ENCODE measurements at regions not wholly inside any gene's neighbourhood (a gene's known extent, or its start where the extent isn't known, plus 50 kb on each side); places are given as distances from the start of the nearest gene placed in this dataset.

- no peak for ATAC-seq
- H3K27me3 ChIP-seq (ENCODE audit: control insufficient read depth, insufficient read depth, low read length): no peaks in the 10 kb centered on the region
- in situ Hi-C loops (cut with HindIII; ENCODE audit: low pct_unique_long_range_greater_than_20kb, low sequenced_read_pairs) (no loop called here), intact Hi-C loops (cut with micrococcal nuclease; ENCODE audit: unreplicated experiment) (no loop called here)
- no TSS peak for BruUV-seq (replicated peaks)
- no peak for DNase-seq (ENCODE audit: low read depth, low spot score)
- H3K9me3 ChIP-seq (ENCODE audit: control insufficient read depth, insufficient read depth, low read depth, low read length): no peaks in the 10 kb centered on the region
- H3K27ac ChIP-seq (ENCODE audit: low read length): no peak overlapping the region
- no peaks in the 10 kb centered on the region for H3K4me1 ChIP-seq (ENCODE audit: control insufficient read depth, insufficient read depth, low read length)
- CTCF ChIA-PET: no interaction called here
- POLR2A ChIA-PET: no interaction called here
- no peak overlapping the region for H3K4me3 ChIP-seq (ENCODE audit: low read depth in 2 of 2, low read length in 2 of 2)
- no peaks in the 10 kb centered on the region for H3K36me3 ChIP-seq (ENCODE audit: control insufficient read depth, insufficient read depth, low read length)
- TF ChIP-seq, protein P1, sequence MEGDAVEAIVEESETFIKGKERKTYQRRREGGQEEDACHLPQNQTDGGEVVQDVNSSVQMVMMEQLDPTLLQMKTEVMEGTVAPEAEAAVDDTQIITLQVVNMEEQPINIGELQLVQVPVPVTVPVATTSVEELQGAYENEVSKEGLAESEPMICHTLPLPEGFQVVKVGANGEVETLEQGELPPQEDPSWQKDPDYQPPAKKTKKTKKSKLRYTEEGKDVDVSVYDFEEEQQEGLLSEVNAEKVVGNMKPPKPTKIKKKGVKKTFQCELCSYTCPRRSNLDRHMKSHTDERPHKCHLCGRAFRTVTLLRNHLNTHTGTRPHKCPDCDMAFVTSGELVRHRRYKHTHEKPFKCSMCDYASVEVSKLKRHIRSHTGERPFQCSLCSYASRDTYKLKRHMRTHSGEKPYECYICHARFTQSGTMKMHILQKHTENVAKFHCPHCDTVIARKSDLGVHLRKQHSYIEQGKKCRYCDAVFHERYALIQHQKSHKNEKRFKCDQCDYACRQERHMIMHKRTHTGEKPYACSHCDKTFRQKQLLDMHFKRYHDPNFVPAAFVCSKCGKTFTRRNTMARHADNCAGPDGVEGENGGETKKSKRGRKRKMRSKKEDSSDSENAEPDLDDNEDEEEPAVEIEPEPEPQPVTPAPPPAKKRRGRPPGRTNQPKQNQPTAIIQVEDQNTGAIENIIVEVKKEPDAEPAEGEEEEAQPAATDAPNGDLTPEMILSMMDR (IDR thresholded peaks at IDR 0.05): no peak
- TF ChIP-seq TCF7L2 (IDR thresholded peaks at IDR 0.05; ENCODE audit: low read depth, low read length) (no peak), SIN3A (IDR thresholded peaks at IDR 0.05; ENCODE audit: borderline replicate concordance, insufficient read depth, low read depth, low read length) (no peak), POLR2AphosphoS5 (IDR thresholded peaks at IDR 0.05; ENCODE audit: low read depth, low read length) (no peak)
- TF ChIP-seq, protein P2, sequence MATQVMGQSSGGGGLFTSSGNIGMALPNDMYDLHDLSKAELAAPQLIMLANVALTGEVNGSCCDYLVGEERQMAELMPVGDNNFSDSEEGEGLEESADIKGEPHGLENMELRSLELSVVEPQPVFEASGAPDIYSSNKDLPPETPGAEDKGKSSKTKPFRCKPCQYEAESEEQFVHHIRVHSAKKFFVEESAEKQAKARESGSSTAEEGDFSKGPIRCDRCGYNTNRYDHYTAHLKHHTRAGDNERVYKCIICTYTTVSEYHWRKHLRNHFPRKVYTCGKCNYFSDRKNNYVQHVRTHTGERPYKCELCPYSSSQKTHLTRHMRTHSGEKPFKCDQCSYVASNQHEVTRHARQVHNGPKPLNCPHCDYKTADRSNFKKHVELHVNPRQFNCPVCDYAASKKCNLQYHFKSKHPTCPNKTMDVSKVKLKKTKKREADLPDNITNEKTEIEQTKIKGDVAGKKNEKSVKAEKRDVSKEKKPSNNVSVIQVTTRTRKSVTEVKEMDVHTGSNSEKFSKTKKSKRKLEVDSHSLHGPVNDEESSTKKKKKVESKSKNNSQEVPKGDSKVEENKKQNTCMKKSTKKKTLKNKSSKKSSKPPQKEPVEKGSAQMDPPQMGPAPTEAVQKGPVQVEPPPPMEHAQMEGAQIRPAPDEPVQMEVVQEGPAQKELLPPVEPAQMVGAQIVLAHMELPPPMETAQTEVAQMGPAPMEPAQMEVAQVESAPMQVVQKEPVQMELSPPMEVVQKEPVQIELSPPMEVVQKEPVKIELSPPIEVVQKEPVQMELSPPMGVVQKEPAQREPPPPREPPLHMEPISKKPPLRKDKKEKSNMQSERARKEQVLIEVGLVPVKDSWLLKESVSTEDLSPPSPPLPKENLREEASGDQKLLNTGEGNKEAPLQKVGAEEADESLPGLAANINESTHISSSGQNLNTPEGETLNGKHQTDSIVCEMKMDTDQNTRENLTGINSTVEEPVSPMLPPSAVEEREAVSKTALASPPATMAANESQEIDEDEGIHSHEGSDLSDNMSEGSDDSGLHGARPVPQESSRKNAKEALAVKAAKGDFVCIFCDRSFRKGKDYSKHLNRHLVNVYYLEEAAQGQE (IDR thresholded peaks at IDR 0.05; ENCODE audit: insufficient read depth in 1 of 2, low read depth in 2 of 2, low read length in 1 of 2): no peak
Observed at GRCh38 chr6:113209315-113209714, 647.8 kb upstream of the MARCKS start.

DNA sequence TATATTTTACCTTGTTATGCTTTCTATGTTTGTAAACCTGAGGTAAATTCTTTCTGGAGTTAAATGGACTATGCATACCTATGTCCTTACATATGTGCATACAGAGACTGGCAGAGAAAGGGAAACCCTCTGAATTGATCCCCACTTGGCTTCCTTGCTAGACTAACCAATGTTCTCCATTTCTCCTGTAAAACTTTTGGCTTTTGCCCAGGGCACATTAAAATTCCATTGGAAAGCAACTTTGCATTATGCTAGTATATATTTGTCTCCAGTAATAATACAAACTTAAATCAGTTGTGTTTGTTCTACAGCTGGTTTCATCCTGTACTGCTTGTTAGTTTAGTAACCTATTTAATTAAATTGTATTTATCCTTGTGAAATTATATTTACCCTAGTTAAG lies 646.0 kb upstream of the MARCKS start:
- TF ChIP-seq TCF7L2 (IDR thresholded peaks at IDR 0.05; ENCODE audit: low read depth, low read length) (no peak), SIN3A (IDR thresholded peaks at IDR 0.05; ENCODE audit: borderline replicate concordance, insufficient read depth, low read depth, low read length) (no peak), POLR2AphosphoS5 (IDR thresholded peaks at IDR 0.05; ENCODE audit: low read depth, low read length) (no peak)
- TF ChIP-seq, protein P2 (IDR thresholded peaks at IDR 0.05; ENCODE audit: insufficient read depth in 1 of 2, low read depth in 2 of 2, low read length in 1 of 2): no peak
- TF ChIP-seq, protein P1 (IDR thresholded peaks at IDR 0.05): no peak
- H3K4me3 ChIP-seq (ENCODE audit: low read depth in 2 of 2, low read length in 2 of 2): no peak overlapping the region
- H3K9me3 ChIP-seq (ENCODE audit: control insufficient read depth, insufficient read depth, low read depth, low read length): no peaks in the 10 kb centered on the region
- in situ Hi-C loops (cut with HindIII; ENCODE audit: low pct_unique_long_range_greater_than_20kb, low sequenced_read_pairs): no loop called here
- ATAC-seq: no peak
- no peaks in the 10 kb centered on the region for H3K4me1 ChIP-seq (ENCODE audit: control insufficient read depth, insufficient read depth, low read length)
- H3K36me3 ChIP-seq (ENCODE audit: control insufficient read depth, insufficient read depth, low read length): no peaks in the 10 kb centered on the region
- CTCF ChIA-PET: no interaction called here
- POLR2A ChIA-PET: no interaction called here
- BruUV-seq (replicated peaks): no TSS peak
- no peaks in the 10 kb centered on the region for H3K27me3 ChIP-seq (ENCODE audit: control insufficient read depth, insufficient read depth, low read length)
- intact Hi-C loops (cut with micrococcal nuclease; ENCODE audit: unreplicated experiment): no loop called here
- H3K27ac ChIP-seq (ENCODE audit: low read length): no peak overlapping the region
- DNase-seq (ENCODE audit: low read depth, low spot score): no peak
